GM20000 (cell line): ENCODE measurements at regions not wholly inside any gene's neighbourhood (a gene's known extent, or its start where the extent isn't known, plus 50 kb on each side); places are given as distances from the start of the nearest gene placed in this dataset.
"Not testable (repeated sequence)": the region's sequence is repeated elsewhere in the genome, so short reads cannot be mapped to it uniquely, and the experiment has no call there.

ENCODE experiments used
- DNase-seq: peaks from one replicate; pipeline ENCODE4 v3.0.0; 2012; ENCODE audit warnings: low spot score
- TF ChIP-seq, protein P1 (sequence below): IDR thresholded peaks from 2 replicates; pipeline ENCODE4 v1.5.1; 2012; ENCODE audit warnings: mild to moderate bottlenecking, control low read depth; ENCODE audit errors: extremely low read depth, missing control alignments

- TF ChIP-seq, protein P1, sequence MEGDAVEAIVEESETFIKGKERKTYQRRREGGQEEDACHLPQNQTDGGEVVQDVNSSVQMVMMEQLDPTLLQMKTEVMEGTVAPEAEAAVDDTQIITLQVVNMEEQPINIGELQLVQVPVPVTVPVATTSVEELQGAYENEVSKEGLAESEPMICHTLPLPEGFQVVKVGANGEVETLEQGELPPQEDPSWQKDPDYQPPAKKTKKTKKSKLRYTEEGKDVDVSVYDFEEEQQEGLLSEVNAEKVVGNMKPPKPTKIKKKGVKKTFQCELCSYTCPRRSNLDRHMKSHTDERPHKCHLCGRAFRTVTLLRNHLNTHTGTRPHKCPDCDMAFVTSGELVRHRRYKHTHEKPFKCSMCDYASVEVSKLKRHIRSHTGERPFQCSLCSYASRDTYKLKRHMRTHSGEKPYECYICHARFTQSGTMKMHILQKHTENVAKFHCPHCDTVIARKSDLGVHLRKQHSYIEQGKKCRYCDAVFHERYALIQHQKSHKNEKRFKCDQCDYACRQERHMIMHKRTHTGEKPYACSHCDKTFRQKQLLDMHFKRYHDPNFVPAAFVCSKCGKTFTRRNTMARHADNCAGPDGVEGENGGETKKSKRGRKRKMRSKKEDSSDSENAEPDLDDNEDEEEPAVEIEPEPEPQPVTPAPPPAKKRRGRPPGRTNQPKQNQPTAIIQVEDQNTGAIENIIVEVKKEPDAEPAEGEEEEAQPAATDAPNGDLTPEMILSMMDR, result no peak
Measured at GRCh38 chr18:9019135-9019534, 83.4 kb upstream of the NDUFV2 start.

GRCh38 chr18:9020221-9020620 lies 82.3 kb upstream of the NDUFV2 start:
- TF ChIP-seq, protein P1, result no peak
- no peak for DNase-seq

More at GRCh38 chr18:9019135-9019534, 83.4 kb upstream of the NDUFV2 start:
- no peak for DNase-seq

- no peak for DNase-seq
- TF ChIP-seq, protein P1, result no peak
Measured at GRCh38 chr18:9021458-9021857, 81.0 kb upstream of the NDUFV2 start.

- TF ChIP-seq, protein P1, result no peak
- DNase-seq, result no peak
Measured at GRCh38 chr18:9022397-9023155, 79.9 kb upstream of the NDUFV2 start.

GRCh38 chr18:9024031-9024646 lies 78.4 kb upstream of the NDUFV2 start:
- DNase-seq, result not testable (repeated sequence)

DNA sequence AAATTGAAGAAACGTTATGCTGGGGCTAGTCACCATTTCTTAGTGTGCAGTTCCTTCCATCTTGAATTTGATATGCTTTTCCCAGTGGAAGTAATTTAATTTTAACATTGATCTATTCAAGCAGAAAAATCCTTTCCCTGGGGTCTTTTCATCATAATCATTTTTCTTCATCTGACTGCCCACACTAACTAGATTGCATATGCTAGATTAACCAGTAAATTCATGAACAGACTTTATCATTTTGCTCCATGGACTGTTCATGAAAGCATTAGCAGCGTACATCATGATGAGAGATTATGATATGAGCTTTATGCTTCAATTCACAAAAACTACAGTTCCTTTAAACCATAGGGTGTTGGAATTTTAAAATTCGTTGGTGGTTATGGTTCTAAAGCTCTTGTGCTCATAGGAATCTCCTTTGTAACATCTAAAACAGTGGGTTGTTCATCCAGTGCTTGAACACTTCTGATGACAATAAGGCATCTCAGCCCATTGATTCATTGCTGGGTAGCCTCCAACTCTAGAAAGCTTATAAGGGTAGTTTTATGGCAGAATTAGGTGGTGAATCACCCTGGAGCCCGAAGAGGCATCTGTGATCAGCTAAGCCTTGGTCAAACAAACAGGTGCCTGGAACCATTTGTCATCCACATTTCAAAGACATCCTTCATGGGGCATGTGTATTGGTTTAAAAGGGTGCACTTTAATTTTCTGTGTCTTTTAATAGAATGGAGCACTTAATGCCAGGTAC lies 77.2 kb upstream of the NDUFV2 start:
- TF ChIP-seq, protein P1, result no peak
- DNase-seq, result no peak

DNA sequence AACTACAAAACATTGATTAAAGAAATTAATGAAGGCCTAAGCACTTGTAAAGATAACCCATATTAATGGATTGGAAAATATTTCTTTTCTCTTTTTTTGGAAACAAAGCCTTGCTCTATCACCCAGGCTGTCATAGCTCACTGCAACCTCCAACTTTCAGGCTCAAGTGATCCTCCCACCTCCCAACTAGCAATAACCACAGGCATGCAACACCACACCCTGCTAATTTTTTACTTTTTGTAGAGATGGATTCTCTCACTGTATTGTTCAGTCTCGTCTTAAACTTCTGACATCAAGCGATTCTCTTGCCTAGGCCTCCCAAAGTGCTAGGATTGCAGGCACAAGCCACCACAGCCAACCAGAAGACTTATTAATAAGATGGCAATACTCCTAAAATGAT lies 73.4 kb upstream of the NDUFV2 start:
- TF ChIP-seq, protein P1, result no peak
- no peak for DNase-seq
